ENCODE measurements at regions not wholly inside any gene's neighbourhood (a gene's known extent, or its start where the extent isn't known, plus 50 kb on each side); places are given as distances from the start of the nearest gene placed in this dataset.

DNA sequence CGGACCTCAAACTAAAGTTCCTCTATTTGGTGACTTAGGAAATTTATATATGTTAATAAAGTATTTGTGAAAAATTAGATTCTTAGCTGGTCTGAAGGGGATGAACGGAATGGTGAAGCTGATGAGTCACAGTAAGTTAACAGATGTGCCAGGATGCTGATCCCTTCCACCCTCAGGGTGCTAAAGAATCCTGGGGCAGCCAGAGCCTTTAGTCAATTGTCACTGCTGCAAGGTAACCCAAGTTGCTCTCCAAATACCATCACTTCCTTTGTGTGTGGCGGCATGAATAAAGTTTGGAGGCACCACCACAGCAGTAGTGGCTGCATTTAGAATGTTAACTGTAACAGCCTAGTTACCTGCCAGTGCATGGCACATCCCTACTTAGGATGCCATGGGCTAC, 222.6 kb upstream of the PPP1R3A start:
- Histone ChIP-seq H3K79me2 (ENCODE audit: insufficient read depth, low read length) (no peaks in the 10 kb centered on the region), H2BK120ac (ENCODE audit: low read depth, low read length, poor library complexity, severe bottlenecking) (no peak overlapping the region), H4K91ac (ENCODE audit: insufficient read length, low read depth, low read length) (no peak overlapping the region), H3K23ac (ENCODE audit: insufficient read length, low read depth, low read length) (no peak overlapping the region), H2BK20ac (ENCODE audit: low read depth, low read length, poor library complexity, severe bottlenecking) (no peak overlapping the region), H2AK5ac (ENCODE audit: insufficient read length, low read length) (no peak overlapping the region), H2BK15ac (ENCODE audit: low read depth, low read length) (no peak overlapping the region), H2BK12ac (ENCODE audit: insufficient read length, low read depth, low read length) (no peak overlapping the region), H3K9ac (ENCODE audit: extremely low read depth, insufficient read length, low read length) (no peak overlapping the region), H3K27ac (ENCODE audit: insufficient read length, low read depth, low read length) (no peak overlapping the region), H3K14ac (ENCODE audit: insufficient read depth, low read length) (no peak overlapping the region), H3T11ph (ENCODE audit: low read length) (no peak overlapping the region), H2BK5ac (ENCODE audit: insufficient read length, low read length) (no peak overlapping the region), H3K23me2 (ENCODE audit: insufficient read length, low read depth, low read length, poor library complexity, severe bottlenecking) (no peaks in the 10 kb centered on the region), H4K20me1 (ENCODE audit: control insufficient read depth, insufficient read depth, insufficient read length) (no peaks in the 10 kb centered on the region), H3K56ac (ENCODE audit: insufficient read length, low read depth, low read length) (no peak overlapping the region), H4K8ac (replicated peaks; ENCODE audit: insufficient read length, low read depth, low read length) (no peak overlapping the region), H3K4me2 (ENCODE audit: insufficient read depth, insufficient read length, low read length) (no peak overlapping the region), H3K79me1 (ENCODE audit: insufficient read depth, low read depth, low read length, poor library complexity, severe bottlenecking) (no peaks in the 10 kb centered on the region), H3K4ac (ENCODE audit: low read depth, low read length) (no peak overlapping the region), H2AFZ (ENCODE audit: low read length) (no peak overlapping the region), H3K4me1 (ENCODE audit: insufficient read depth, low read length) (no peaks in the 10 kb centered on the region), H4K5ac (ENCODE audit: insufficient read length, low read depth, low read length) (no peak overlapping the region), H3K27me3 (ENCODE audit: insufficient read depth, low read length) (no peaks in the 10 kb centered on the region), H3K18ac (ENCODE audit: insufficient read length, low read depth, low read length) (no peak overlapping the region), H3K9me3 (ENCODE audit: control insufficient read depth, low read depth, low read length) (no peaks in the 10 kb centered on the region)
- TF ChIP-seq, protein P1, sequence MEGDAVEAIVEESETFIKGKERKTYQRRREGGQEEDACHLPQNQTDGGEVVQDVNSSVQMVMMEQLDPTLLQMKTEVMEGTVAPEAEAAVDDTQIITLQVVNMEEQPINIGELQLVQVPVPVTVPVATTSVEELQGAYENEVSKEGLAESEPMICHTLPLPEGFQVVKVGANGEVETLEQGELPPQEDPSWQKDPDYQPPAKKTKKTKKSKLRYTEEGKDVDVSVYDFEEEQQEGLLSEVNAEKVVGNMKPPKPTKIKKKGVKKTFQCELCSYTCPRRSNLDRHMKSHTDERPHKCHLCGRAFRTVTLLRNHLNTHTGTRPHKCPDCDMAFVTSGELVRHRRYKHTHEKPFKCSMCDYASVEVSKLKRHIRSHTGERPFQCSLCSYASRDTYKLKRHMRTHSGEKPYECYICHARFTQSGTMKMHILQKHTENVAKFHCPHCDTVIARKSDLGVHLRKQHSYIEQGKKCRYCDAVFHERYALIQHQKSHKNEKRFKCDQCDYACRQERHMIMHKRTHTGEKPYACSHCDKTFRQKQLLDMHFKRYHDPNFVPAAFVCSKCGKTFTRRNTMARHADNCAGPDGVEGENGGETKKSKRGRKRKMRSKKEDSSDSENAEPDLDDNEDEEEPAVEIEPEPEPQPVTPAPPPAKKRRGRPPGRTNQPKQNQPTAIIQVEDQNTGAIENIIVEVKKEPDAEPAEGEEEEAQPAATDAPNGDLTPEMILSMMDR (conservative IDR thresholded peaks at IDR 0.05): no peak
- peak; percentile 43 for DNase-seq
- H3K4me1 Mint-ChIP-seq: peaks cover 3 to 5% of the 10 kb centered on the region in 2 experiments; a peak in 2 of 4 replicates
- no peak overlapping the region for H3K27ac Mint-ChIP-seq
- WGBS (ENCODE audit: extremely low coverage, insufficient read length, low lambda C conversion rate): 100% methylated on average over 1 of the region's 3 CpGs
- no peaks in the 10 kb centered on the region for H3K36me3 Mint-ChIP-seq (ENCODE audit: insufficient read depth in 1 of 3, low read depth in 3 of 3)
- H3K4me3 Mint-ChIP-seq: no peak overlapping the region
- no peaks in the 10 kb centered on the region for H3K9me3 Mint-ChIP-seq
- no peaks in the 10 kb centered on the region for H3K27me3 Mint-ChIP-seq (ENCODE audit: low read depth)
